ENCODE measurements at regions not wholly inside any gene's neighbourhood (a gene's known extent, or its start where the extent isn't known, plus 50 kb on each side); places are given as distances from the start of the nearest gene placed in this dataset.
A peak's percentile ranks its signal among the peaks of the same experiment; 100 is the strongest.

DNA sequence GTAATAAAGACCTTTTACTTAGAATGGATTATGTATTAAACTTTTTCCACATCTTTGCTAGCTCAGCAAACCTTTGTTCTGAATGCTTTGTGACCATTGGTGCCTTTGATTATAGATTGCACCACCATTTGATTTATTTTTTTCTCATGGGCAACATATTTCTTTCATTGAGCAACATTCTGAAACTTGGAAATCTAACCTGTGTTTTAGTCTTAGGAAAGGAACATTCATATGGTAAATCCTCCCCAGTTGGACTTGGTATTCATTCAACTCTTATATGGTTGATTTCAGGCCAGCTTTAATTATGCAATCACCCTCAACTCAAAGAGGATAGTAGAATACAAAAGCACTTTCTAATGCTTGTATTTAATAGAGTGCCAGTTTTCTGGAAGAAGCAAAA is 1077.9 kb upstream of the ZEB2 start:
- DNase-seq: no peak
- H3K27me3 ChIP-seq (replicated peaks): no peaks in the 10 kb centered on the region
- H3K36me3 ChIP-seq (replicated peaks): no peaks in the 10 kb centered on the region
- H3K27ac ChIP-seq: peak overlapping the region; percentile 82
- in situ Hi-C loops (cut with HindIII; ENCODE audit: low pct_ligation_motif_present, low sequenced_read_pairs): no loop called here
- no peak overlapping the region for H3K4me3 ChIP-seq (ENCODE audit: low read depth, low read length)
- TF ChIP-seq, protein P1, sequence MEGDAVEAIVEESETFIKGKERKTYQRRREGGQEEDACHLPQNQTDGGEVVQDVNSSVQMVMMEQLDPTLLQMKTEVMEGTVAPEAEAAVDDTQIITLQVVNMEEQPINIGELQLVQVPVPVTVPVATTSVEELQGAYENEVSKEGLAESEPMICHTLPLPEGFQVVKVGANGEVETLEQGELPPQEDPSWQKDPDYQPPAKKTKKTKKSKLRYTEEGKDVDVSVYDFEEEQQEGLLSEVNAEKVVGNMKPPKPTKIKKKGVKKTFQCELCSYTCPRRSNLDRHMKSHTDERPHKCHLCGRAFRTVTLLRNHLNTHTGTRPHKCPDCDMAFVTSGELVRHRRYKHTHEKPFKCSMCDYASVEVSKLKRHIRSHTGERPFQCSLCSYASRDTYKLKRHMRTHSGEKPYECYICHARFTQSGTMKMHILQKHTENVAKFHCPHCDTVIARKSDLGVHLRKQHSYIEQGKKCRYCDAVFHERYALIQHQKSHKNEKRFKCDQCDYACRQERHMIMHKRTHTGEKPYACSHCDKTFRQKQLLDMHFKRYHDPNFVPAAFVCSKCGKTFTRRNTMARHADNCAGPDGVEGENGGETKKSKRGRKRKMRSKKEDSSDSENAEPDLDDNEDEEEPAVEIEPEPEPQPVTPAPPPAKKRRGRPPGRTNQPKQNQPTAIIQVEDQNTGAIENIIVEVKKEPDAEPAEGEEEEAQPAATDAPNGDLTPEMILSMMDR (IDR thresholded peaks at IDR 0.05; ENCODE audit: low read depth, low read length, missing control alignments): no peak

- Histone ChIP-seq H3K36me3 (replicated peaks) (no peaks in the 10 kb centered on the region), H3K4me3 (ENCODE audit: low read depth, low read length) (no peak overlapping the region), H3K27me3 (replicated peaks) (no peaks in the 10 kb centered on the region), H3K27ac (no peak overlapping the region)
- DNase-seq: peak; percentile 31
- in situ Hi-C loops (cut with HindIII; ENCODE audit: low pct_ligation_motif_present, low sequenced_read_pairs): no loop called here
- TF ChIP-seq, protein P1 (IDR thresholded peaks at IDR 0.05; ENCODE audit: low read depth, low read length, missing control alignments): no peak
Measured at GRCh38 chr2:145597006-145597405, 1077.1 kb upstream of the ZEB2 start.

- Histone ChIP-seq H3K4me3 (ENCODE audit: low read depth, low read length) (no peak overlapping the region), H3K27me3 (replicated peaks) (no peaks in the 10 kb centered on the region)
- TF ChIP-seq, protein P1 (IDR thresholded peaks at IDR 0.05; ENCODE audit: low read depth, low read length, missing control alignments): no peak
Measured at GRCh38 chr2:145596416-145596815, 1076.5 kb upstream of the ZEB2 start.

GRCh38 chr2:145595296-145595695 is 1075.4 kb upstream of the ZEB2 start:
- no peaks in the 10 kb centered on the region for H3K36me3 ChIP-seq (replicated peaks)
- in situ Hi-C loops (cut with HindIII; ENCODE audit: low pct_ligation_motif_present, low sequenced_read_pairs): no loop called here

More at GRCh38 chr2:145596416-145596815, 1076.5 kb upstream of the ZEB2 start:
- Histone ChIP-seq H3K27ac (no peak overlapping the region), H3K36me3 (replicated peaks) (no peaks in the 10 kb centered on the region)
- in situ Hi-C loops (cut with HindIII; ENCODE audit: low pct_ligation_motif_present, low sequenced_read_pairs): no loop called here
- DNase-seq: no peak

GRCh38 chr2:145593991-145594614 is 1074.2 kb upstream of the ZEB2 start:
- TF ChIP-seq, protein P1 (IDR thresholded peaks at IDR 0.05; ENCODE audit: low read depth, low read length, missing control alignments): peak; percentile 56
- Histone ChIP-seq H3K27ac (peak overlapping the region; percentile 80), H3K4me3 (ENCODE audit: low read depth, low read length) (no peak overlapping the region), H3K27me3 (replicated peaks) (no peaks in the 10 kb centered on the region), H3K36me3 (replicated peaks) (no peaks in the 10 kb centered on the region)
- in situ Hi-C loops (cut with HindIII; ENCODE audit: low pct_ligation_motif_present, low sequenced_read_pairs): no loop called here
- DNase-seq: peak; percentile 95

More at GRCh38 chr2:145595296-145595695, 1075.4 kb upstream of the ZEB2 start:
- Histone ChIP-seq H3K27ac (peak overlapping the region; percentile 80), H3K27me3 (replicated peaks) (no peaks in the 10 kb centered on the region), H3K4me3 (ENCODE audit: low read depth, low read length) (no peak overlapping the region)
- TF ChIP-seq, protein P1 (IDR thresholded peaks at IDR 0.05; ENCODE audit: low read depth, low read length, missing control alignments): no peak
- DNase-seq: peak; percentile 69

GRCh38 chr2:145593280-145593679 is 1073.4 kb upstream of the ZEB2 start:
- peak overlapping the region; percentile 80 for H3K27ac ChIP-seq
- no peaks in the 10 kb centered on the region for H3K36me3 ChIP-seq (replicated peaks)
- no peaks in the 10 kb centered on the region for H3K27me3 ChIP-seq (replicated peaks)
- in situ Hi-C loops (cut with HindIII; ENCODE audit: low pct_ligation_motif_present, low sequenced_read_pairs): no loop called here
- no peak overlapping the region for H3K4me3 ChIP-seq (ENCODE audit: low read depth, low read length)
- TF ChIP-seq, protein P1 (IDR thresholded peaks at IDR 0.05; ENCODE audit: low read depth, low read length, missing control alignments): no peak
- no peak for DNase-seq
